ENCODE measurements at regions not wholly inside any gene's neighbourhood (a gene's known extent, or its start where the extent isn't known, plus 50 kb on each side); places are given as distances from the start of the nearest gene placed in this dataset.
A peak's percentile ranks its signal among the peaks of the same experiment; 100 is the strongest.

DNA sequence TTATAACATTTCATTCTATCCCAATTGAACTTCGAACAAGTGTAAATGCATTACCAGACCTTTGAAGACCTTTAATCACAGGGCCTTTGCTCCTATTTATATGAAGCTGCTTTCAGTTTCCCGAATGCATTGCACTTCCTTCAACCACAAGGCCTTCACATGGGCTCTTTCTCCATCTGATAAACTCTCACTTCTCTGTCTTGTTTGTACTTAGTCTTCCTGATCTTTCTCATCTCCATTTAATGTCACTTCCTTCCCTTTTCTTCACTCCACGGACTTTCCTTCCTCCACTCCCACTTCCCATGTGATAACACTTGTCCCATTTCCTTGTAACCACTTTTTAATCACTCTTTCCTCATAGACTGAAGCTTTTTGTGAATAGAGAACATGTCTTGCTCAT lies 74.3 kb upstream of the TNC start:
- TF ChIP-seq CTCF (conservative IDR thresholded peaks at IDR 0.05; ENCODE audit: low read depth, low read length): no peak
- DNase-seq (ENCODE audit: low read depth): no peak
- no peak overlapping the region for H3K4me3 ChIP-seq (ENCODE audit: low read depth, low read length)

- DNase-seq (ENCODE audit: low read depth): no peak
- H3K4me3 ChIP-seq (ENCODE audit: low read depth, low read length): no peak overlapping the region
- no peak for TF ChIP-seq CTCF (conservative IDR thresholded peaks at IDR 0.05; ENCODE audit: low read depth, low read length)
Measured at GRCh38 chr9:115192835-115193525, 75.0 kb upstream of the TNC start.

DNA sequence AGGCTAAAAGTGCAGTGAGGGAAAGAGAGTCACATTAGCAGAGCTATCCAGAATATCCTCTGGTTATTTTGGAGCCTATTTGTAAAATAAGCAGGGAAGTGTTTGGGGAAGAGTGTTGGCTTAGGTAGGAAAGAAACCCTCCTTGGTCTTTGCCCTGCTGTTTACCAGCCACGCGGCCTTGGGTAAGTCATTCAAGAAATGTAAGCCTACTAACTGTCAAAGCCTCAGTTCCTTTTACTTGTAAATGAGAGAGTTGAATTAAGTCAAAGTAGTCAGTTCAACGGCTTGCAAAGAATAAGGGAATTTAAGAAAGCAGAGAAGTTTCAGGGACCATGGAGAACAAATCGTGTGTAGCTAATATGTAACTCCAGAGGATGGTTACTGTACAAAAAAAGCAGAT lies 75.8 kb upstream of the TNC start:
- H3K4me3 ChIP-seq (ENCODE audit: low read depth, low read length): no peak overlapping the region
- DNase-seq (ENCODE audit: low read depth): no peak
- no peak for TF ChIP-seq CTCF (conservative IDR thresholded peaks at IDR 0.05; ENCODE audit: low read depth, low read length)

DNA sequence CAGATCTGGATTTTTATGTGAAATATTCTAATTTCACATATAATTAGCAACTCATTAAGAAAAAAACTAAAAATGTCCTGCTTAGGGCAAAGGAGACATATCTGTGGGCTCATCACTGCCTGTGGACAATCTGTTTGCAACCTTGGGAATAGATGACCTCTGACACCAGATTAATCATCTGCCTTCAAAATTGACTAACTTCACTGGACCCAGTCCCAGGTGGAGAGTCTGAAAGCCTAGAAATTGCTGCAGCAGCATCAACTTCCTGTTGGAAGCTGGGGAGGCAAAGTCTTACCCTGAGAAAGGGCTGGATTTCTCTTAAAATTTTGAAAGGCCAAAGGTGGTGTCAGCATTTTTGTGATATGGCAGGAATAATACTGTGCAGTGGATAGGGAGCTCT lies 76.3 kb upstream of the TNC start:
- TF ChIP-seq CTCF (conservative IDR thresholded peaks at IDR 0.05; ENCODE audit: low read depth, low read length): no peak
- no peak overlapping the region for H3K4me3 ChIP-seq (ENCODE audit: low read depth, low read length)
- peak; percentile 14 for DNase-seq (ENCODE audit: low read depth)

DNA sequence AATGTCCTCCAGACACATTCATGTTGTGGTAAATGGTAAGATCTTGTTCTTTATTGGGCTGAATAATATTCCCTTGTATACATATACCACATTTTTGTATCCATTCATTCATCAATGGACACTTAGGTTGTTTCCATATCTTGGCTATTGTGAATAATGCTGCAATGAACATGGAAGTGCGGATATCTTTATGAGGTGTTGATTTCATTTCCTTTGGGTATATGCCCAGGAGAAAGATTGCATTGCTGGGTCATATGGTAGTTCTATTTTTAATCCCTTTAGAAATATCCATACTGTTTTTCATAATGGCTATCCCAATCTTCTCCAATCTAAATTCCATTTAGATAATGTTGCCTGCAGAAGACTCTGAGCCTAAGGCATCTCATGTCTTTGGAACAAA lies 78.0 kb upstream of the TNC start:
- H3K4me3 ChIP-seq (ENCODE audit: low read depth, low read length): no peak overlapping the region
- DNase-seq (ENCODE audit: low read depth): no peak
- TF ChIP-seq CTCF (conservative IDR thresholded peaks at IDR 0.05; ENCODE audit: low read depth, low read length): no peak

DNA sequence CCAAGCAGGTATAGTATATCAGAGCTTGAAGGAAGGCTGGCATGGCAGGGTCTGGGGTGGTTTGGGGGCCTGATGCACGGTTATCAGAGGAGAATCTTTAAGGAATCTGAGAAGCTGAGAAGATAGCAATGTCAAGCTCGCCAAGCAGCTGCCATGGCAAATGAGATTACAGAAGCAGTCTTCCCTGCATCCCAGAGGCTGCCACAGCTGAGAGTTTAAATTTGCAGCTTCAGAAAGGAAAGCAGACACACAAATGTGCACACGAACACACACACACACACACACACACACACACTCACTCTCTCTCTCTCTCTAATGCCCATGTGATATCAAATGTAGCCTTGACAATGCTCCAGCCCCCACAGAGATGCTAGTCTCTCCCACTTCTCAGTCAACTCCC lies 79.0 kb upstream of the TNC start:
- no peak overlapping the region for H3K4me3 ChIP-seq (ENCODE audit: low read depth, low read length)
- DNase-seq (ENCODE audit: low read depth): no peak
- no peak for TF ChIP-seq CTCF (conservative IDR thresholded peaks at IDR 0.05; ENCODE audit: low read depth, low read length)

- peak; percentile 54 for DNase-seq (ENCODE audit: low read depth)
- H3K4me3 ChIP-seq (ENCODE audit: low read depth, low read length): no peak overlapping the region
- no peak for TF ChIP-seq CTCF (conservative IDR thresholded peaks at IDR 0.05; ENCODE audit: low read depth, low read length)
Measured at GRCh38 chr9:115198001-115198400, 80.0 kb upstream of the TNC start.

All from choroid plexus epithelial cell (primary cell).